ENCODE measurements at regions not wholly inside any gene's neighbourhood (a gene's known extent, or its start where the extent isn't known, plus 50 kb on each side); places are given as distances from the start of the nearest gene placed in this dataset.
"Not testable (repeated sequence)": the region's sequence is repeated elsewhere in the genome, so short reads cannot be mapped to it uniquely, and the experiment has no call there.

- no peak for DNase-seq
These were observed 2277.7 kb upstream of the AGA start for GRCh38 chr4:179719766-179720450.

GRCh38 chr4:179726491-179726890, 2284.3 kb upstream of the AGA start:
- DNase-seq, result not testable (repeated sequence)

More at GRCh38 chr4:179719766-179720450, 2277.7 kb upstream of the AGA start:
- TF ChIP-seq GATA1 (IDR thresholded peaks at IDR 0.05; ENCODE audit: low read depth, low read length) (no peak), POLR2A (IDR thresholded peaks at IDR 0.05; ENCODE audit: low read length) (no peak)

- DNase-seq, result no peak
- no peak for TF ChIP-seq POLR2A (IDR thresholded peaks at IDR 0.05; ENCODE audit: low read length)
- TF ChIP-seq GATA1 (IDR thresholded peaks at IDR 0.05; ENCODE audit: low read depth, low read length), result no peak
These were observed 2286.1 kb upstream of the AGA start for GRCh38 chr4:179728305-179728704.

GRCh38 chr4:179736820-179737219, 2294.6 kb upstream of the AGA start:
- DNase-seq, result not testable (repeated sequence)

- TF ChIP-seq POLR2A (IDR thresholded peaks at IDR 0.05; ENCODE audit: low read length) (no peak), GATA1 (IDR thresholded peaks at IDR 0.05; ENCODE audit: low read depth, low read length) (no peak)
- no peak for DNase-seq
These were observed 2296.6 kb upstream of the AGA start for GRCh38 chr4:179738822-179739221.

- TF ChIP-seq GATA1 (IDR thresholded peaks at IDR 0.05; ENCODE audit: low read depth, low read length) (no peak), POLR2A (IDR thresholded peaks at IDR 0.05; ENCODE audit: low read length) (no peak)
- DNase-seq, result no peak
These were observed 2305.1 kb upstream of the AGA start for GRCh38 chr4:179747218-179747910.

- DNase-seq, result no peak
- TF ChIP-seq GATA1 (IDR thresholded peaks at IDR 0.05; ENCODE audit: low read depth, low read length) (no peak), POLR2A (IDR thresholded peaks at IDR 0.05; ENCODE audit: low read length) (no peak)
These were observed 2306.6 kb upstream of the AGA start for GRCh38 chr4:179748837-179749236.

GRCh38 chr4:179750374-179750773, 2308.1 kb upstream of the AGA start:
- DNase-seq, result peak; percentile 0 to 28
- TF ChIP-seq GATA1 (IDR thresholded peaks at IDR 0.05; ENCODE audit: low read depth, low read length), result no peak
- TF ChIP-seq POLR2A (IDR thresholded peaks at IDR 0.05; ENCODE audit: low read length), result no peak

- DNase-seq, result no peak
- TF ChIP-seq POLR2A (IDR thresholded peaks at IDR 0.05; ENCODE audit: low read length) (no peak), GATA1 (IDR thresholded peaks at IDR 0.05; ENCODE audit: low read depth, low read length) (no peak)
These were observed 2309.4 kb upstream of the AGA start for GRCh38 chr4:179751669-179752068.

- no peak for DNase-seq
- TF ChIP-seq POLR2A (IDR thresholded peaks at IDR 0.05; ENCODE audit: low read length) (no peak), GATA1 (IDR thresholded peaks at IDR 0.05; ENCODE audit: low read depth, low read length) (no peak)
These were observed 2313.1 kb upstream of the AGA start for GRCh38 chr4:179755322-179755721.

GRCh38 chr4:179757641-179758040, 2315.4 kb upstream of the AGA start:
- no peak for TF ChIP-seq POLR2A (IDR thresholded peaks at IDR 0.05; ENCODE audit: low read length)
- no peak for TF ChIP-seq GATA1 (IDR thresholded peaks at IDR 0.05; ENCODE audit: low read depth, low read length)
- DNase-seq, result no peak

GRCh38 chr4:179762840-179763239, 2320.6 kb upstream of the AGA start:
- TF ChIP-seq GATA1 (IDR thresholded peaks at IDR 0.05; ENCODE audit: low read depth, low read length) (no peak), POLR2A (IDR thresholded peaks at IDR 0.05; ENCODE audit: low read length) (no peak)
- no peak for DNase-seq

GRCh38 chr4:179766938-179767337, 2324.7 kb upstream of the AGA start:
- peak in 1 of 2 experiments; percentile 2 for DNase-seq
- no peak for TF ChIP-seq GATA1 (IDR thresholded peaks at IDR 0.05; ENCODE audit: low read depth, low read length)
- no peak for TF ChIP-seq POLR2A (IDR thresholded peaks at IDR 0.05; ENCODE audit: low read length)

GRCh38 chr4:179768996-179769395, 2326.8 kb upstream of the AGA start:
- TF ChIP-seq POLR2A (IDR thresholded peaks at IDR 0.05; ENCODE audit: low read length) (no peak), GATA1 (IDR thresholded peaks at IDR 0.05; ENCODE audit: low read depth, low read length) (no peak)
- no peak for DNase-seq

GRCh38 chr4:179797738-179798137, 2355.5 kb upstream of the AGA start:
- no peak for TF ChIP-seq POLR2A (IDR thresholded peaks at IDR 0.05; ENCODE audit: low read length)
- TF ChIP-seq GATA1 (IDR thresholded peaks at IDR 0.05; ENCODE audit: low read depth, low read length), result no peak
- no peak for DNase-seq

Data from erythroblast (primary cell).